ENCODE measurements at regions not wholly inside any gene's neighbourhood (a gene's known extent, or its start where the extent isn't known, plus 50 kb on each side); places are given as distances from the start of the nearest gene placed in this dataset.
A peak's percentile ranks its signal among the peaks of the same experiment; 100 is the strongest.

- CTCF ChIA-PET: no interaction called here
These were observed 119.2 kb upstream of the ANK3 start for GRCh38 chr10:60508831-60509230.

GRCh38 chr10:60508037-60508436 lies 118.4 kb upstream of the ANK3 start:
- POLR2A ChIA-PET (ENCODE audit: unreplicated experiment): no interaction called here
- H3K4me1 ChIP-seq (ENCODE audit: insufficient read depth, low read length): no peaks in the 10 kb centered on the region
- no peak overlapping the region for H3K4me3 ChIP-seq (ENCODE audit: low read length)
- H3K9me2 ChIP-seq (replicated peaks; ENCODE audit: low read length): no peaks in the 10 kb centered on the region
- no peak overlapping the region for H3K4me2 ChIP-seq (ENCODE audit: low read length)
- CTCF ChIA-PET: no interaction called here
- H3K79me2 ChIP-seq (ENCODE audit: low read length): no peaks in the 10 kb centered on the region
- no peak overlapping the region for H3K27ac ChIP-seq (ENCODE audit: low read length)
- H2AFZ ChIP-seq (ENCODE audit: low read length): no peak overlapping the region
- no peaks in the 10 kb centered on the region for H3K9me3 ChIP-seq (ENCODE audit: low read length)
- intact Hi-C loops (cut with micrococcal nuclease): no loop called here
- DNase-seq: no peak
- H3K27me3 ChIP-seq (ENCODE audit: low read length): no peaks in the 10 kb centered on the region
- H3K9ac ChIP-seq (ENCODE audit: low read length): no peak overlapping the region
- TF ChIP-seq EZH2phosphoT487 (IDR thresholded peaks at IDR 0.05; ENCODE audit: borderline replicate concordance, low read length): no peak
- no peak for TF ChIP-seq EZH2 (IDR thresholded peaks at IDR 0.05; ENCODE audit: low read length, unreplicated experiment)
- TF ChIP-seq CTCF (conservative IDR thresholded peaks at IDR 0.05; ENCODE audit: low read depth, low read length): no peak
- no peaks in the 10 kb centered on the region for H4K20me1 ChIP-seq (ENCODE audit: low read length)
- BruUV-seq (replicated peaks): no TSS peak
- H3K36me3 ChIP-seq (ENCODE audit: low read depth, low read length): no peaks in the 10 kb centered on the region
- H3F3A ChIP-seq (ENCODE audit: low read length, unreplicated experiment): no peaks in the 10 kb centered on the region
- ATAC-seq: no peak

More at GRCh38 chr10:60508831-60509230, 119.2 kb upstream of the ANK3 start:
- H3K27me3 ChIP-seq (ENCODE audit: low read length): no peaks in the 10 kb centered on the region
- H3K4me1 ChIP-seq (ENCODE audit: insufficient read depth, low read length): no peaks in the 10 kb centered on the region
- no peak overlapping the region for H2AFZ ChIP-seq (ENCODE audit: low read length)
- TF ChIP-seq EZH2phosphoT487 (IDR thresholded peaks at IDR 0.05; ENCODE audit: borderline replicate concordance, low read length) (no peak), EZH2 (IDR thresholded peaks at IDR 0.05; ENCODE audit: low read length, unreplicated experiment) (no peak), CTCF (conservative IDR thresholded peaks at IDR 0.05; ENCODE audit: low read depth, low read length) (no peak)
- ATAC-seq (peak; percentile 20; the same call in 1 of the 2 replicates), DNase-seq (no peak)
- H3K36me3 ChIP-seq (ENCODE audit: low read depth, low read length): no peaks in the 10 kb centered on the region
- H4K20me1 ChIP-seq (ENCODE audit: low read length): no peaks in the 10 kb centered on the region
- no peaks in the 10 kb centered on the region for H3K9me2 ChIP-seq (replicated peaks; ENCODE audit: low read length)
- intact Hi-C loops (cut with micrococcal nuclease): no loop called here
- no peak overlapping the region for H3K9ac ChIP-seq (ENCODE audit: low read length)
- H3F3A ChIP-seq (ENCODE audit: low read length, unreplicated experiment): no peaks in the 10 kb centered on the region
- POLR2A ChIA-PET (ENCODE audit: unreplicated experiment): no interaction called here
- no TSS peak for BruUV-seq (replicated peaks)
- H3K9me3 ChIP-seq (ENCODE audit: low read length): no peaks in the 10 kb centered on the region
- H3K79me2 ChIP-seq (ENCODE audit: low read length): no peaks in the 10 kb centered on the region
- H3K4me3 ChIP-seq (ENCODE audit: low read length): no peak overlapping the region
- no peak overlapping the region for H3K27ac ChIP-seq (ENCODE audit: low read length)
- H3K4me2 ChIP-seq (ENCODE audit: low read length): no peak overlapping the region

- no peak for TF ChIP-seq EZH2phosphoT487 (IDR thresholded peaks at IDR 0.05; ENCODE audit: borderline replicate concordance, low read length)
- TF ChIP-seq EZH2 (IDR thresholded peaks at IDR 0.05; ENCODE audit: low read length, unreplicated experiment): no peak
- no peak for TF ChIP-seq CTCF (conservative IDR thresholded peaks at IDR 0.05; ENCODE audit: low read depth, low read length)
- Histone ChIP-seq H3K4me1 (ENCODE audit: insufficient read depth, low read length) (peaks cover 6% of the 10 kb centered on the region; the same call in 1 of the 2 replicates), H3K79me2 (ENCODE audit: low read length) (no peaks in the 10 kb centered on the region), H3K27me3 (ENCODE audit: low read length) (no peaks in the 10 kb centered on the region), H3K9me3 (ENCODE audit: low read length) (no peaks in the 10 kb centered on the region), H3K4me3 (ENCODE audit: low read length) (no peak overlapping the region), H3F3A (ENCODE audit: low read length, unreplicated experiment) (no peaks in the 10 kb centered on the region), H3K4me2 (ENCODE audit: low read length) (no peak overlapping the region), H3K9me2 (replicated peaks; ENCODE audit: low read length) (no peaks in the 10 kb centered on the region), H3K36me3 (ENCODE audit: low read depth, low read length) (no peaks in the 10 kb centered on the region), H3K9ac (ENCODE audit: low read length) (no peak overlapping the region), H4K20me1 (ENCODE audit: low read length) (no peaks in the 10 kb centered on the region), H2AFZ (ENCODE audit: low read length) (no peak overlapping the region), H3K27ac (ENCODE audit: low read length) (no peak overlapping the region)
- intact Hi-C loops (cut with micrococcal nuclease): no loop called here
- ATAC-seq (no peak), DNase-seq (no peak)
- POLR2A ChIA-PET (ENCODE audit: unreplicated experiment): no interaction called here
- BruUV-seq (replicated peaks): no TSS peak
- CTCF ChIA-PET: no interaction called here
These were observed 112.9 kb upstream of the ANK3 start for GRCh38 chr10:60502621-60503020.

Data from PC-3 (cell line).